ENCODE measurements at regions not wholly inside any gene's neighbourhood (a gene's known extent, or its start where the extent isn't known, plus 50 kb on each side); places are given as distances from the start of the nearest gene placed in this dataset.

DNA sequence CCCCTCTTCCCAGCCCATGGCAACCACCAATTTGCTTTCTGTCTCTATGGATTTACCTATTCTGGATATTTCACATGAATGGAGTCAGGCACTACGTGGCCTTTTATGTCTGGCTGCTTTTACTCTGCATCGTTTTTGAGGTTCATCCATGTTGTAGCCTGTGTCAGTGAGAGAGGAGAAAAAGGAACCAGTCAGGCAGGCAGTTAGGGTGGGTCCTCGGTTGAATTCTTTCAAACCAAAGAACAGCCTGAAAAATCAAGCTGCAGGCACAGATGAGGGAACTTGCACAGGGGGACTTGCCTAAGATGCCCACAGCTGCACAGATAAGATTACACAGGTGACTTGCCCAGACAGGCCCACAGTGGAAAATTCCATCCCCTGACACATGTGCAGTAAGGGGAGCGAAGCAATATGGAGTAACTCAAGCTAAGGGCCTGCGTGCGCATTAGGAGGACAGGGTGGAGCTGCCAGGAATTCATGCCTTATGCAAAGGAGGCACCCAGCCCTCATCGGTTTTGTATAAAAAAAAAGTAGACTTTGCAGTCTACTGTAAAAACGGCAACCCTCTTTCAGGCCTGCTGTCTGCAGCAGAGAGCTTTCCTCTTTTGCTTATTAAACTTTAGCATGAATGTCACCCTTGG, 152.4 kb upstream of the RFLNA start:
- no peak overlapping the region for H3K27ac Mint-ChIP-seq (ENCODE audit: unreplicated experiment)
- no peaks in the 10 kb centered on the region for H3K36me3 Mint-ChIP-seq (ENCODE audit: low read depth, unreplicated experiment)
- H3K4me1 Mint-ChIP-seq (ENCODE audit: low read depth, unreplicated experiment), result peaks cover 2% of the 10 kb centered on the region
- no peaks in the 10 kb centered on the region for H4K20me1 ChIP-seq (ENCODE audit: insufficient read depth, low read length)
- peaks cover 5% of the 10 kb centered on the region for H3K9me3 ChIP-seq (ENCODE audit: insufficient read depth, low read depth, low read length)
- peaks cover 20% of the 10 kb centered on the region for H3K9me3 Mint-ChIP-seq (ENCODE audit: unreplicated experiment)
- no peaks in the 10 kb centered on the region for H3K79me2 ChIP-seq (ENCODE audit: insufficient read depth, low read length)
- H3K4me3 ChIP-seq (ENCODE audit: insufficient read depth, low read depth, low read length), result no peak overlapping the region
- no peak overlapping the region for H2AFZ ChIP-seq (ENCODE audit: low read depth, low read length)
- peaks cover 5% of the 10 kb centered on the region for H3K27me3 Mint-ChIP-seq (ENCODE audit: low read depth, unreplicated experiment)
- H3K27ac ChIP-seq (ENCODE audit: low read depth, low read length), result no peak overlapping the region
- no peak overlapping the region for H3K4me2 ChIP-seq (ENCODE audit: low read length)
- peaks cover 3% of the 10 kb centered on the region for H3K27me3 ChIP-seq (ENCODE audit: insufficient read depth, low read length)
- FAIRE-seq (no peak), DNase-seq (ENCODE audit: low read depth) (no peak)
- TF ChIP-seq, protein P1, sequence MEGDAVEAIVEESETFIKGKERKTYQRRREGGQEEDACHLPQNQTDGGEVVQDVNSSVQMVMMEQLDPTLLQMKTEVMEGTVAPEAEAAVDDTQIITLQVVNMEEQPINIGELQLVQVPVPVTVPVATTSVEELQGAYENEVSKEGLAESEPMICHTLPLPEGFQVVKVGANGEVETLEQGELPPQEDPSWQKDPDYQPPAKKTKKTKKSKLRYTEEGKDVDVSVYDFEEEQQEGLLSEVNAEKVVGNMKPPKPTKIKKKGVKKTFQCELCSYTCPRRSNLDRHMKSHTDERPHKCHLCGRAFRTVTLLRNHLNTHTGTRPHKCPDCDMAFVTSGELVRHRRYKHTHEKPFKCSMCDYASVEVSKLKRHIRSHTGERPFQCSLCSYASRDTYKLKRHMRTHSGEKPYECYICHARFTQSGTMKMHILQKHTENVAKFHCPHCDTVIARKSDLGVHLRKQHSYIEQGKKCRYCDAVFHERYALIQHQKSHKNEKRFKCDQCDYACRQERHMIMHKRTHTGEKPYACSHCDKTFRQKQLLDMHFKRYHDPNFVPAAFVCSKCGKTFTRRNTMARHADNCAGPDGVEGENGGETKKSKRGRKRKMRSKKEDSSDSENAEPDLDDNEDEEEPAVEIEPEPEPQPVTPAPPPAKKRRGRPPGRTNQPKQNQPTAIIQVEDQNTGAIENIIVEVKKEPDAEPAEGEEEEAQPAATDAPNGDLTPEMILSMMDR (IDR thresholded peaks at IDR 0.05; ENCODE audit: insufficient read depth, low read depth, low read length), result no peak
- no peak for TF ChIP-seq EZH2 (IDR thresholded peaks at IDR 0.05; ENCODE audit: insufficient read depth, low read length)
- H3K4me1 ChIP-seq (ENCODE audit: insufficient read depth, low read length), result no peaks in the 10 kb centered on the region
- H3K9ac ChIP-seq (ENCODE audit: low read length), result no peak overlapping the region
- H3K36me3 ChIP-seq (ENCODE audit: insufficient read depth, low read length), result no peaks in the 10 kb centered on the region
- no peak overlapping the region for H3K4me3 Mint-ChIP-seq (ENCODE audit: unreplicated experiment)

DNA sequence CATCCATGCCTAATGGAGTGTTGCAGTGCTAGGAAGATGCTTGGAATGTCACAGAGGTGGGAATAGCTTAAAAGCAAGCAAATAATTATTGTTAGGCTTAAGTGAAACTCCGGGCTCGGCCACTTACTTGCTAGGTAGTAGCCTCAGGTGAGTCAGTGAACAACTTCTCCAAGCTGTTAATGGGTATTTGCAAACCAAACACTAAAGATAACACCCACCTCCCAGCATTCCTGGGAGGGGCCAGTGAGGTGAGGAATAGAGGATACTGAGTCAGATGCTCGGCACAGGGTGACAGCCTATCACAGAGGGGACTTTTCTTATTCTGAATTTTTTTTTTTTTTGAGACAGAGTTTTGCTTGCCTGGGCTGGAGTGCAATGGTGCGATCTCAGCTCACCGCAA, 151.2 kb upstream of the RFLNA start:
- Histone ChIP-seq H3K4me2 (ENCODE audit: low read length) (no peak overlapping the region), H3K27ac (ENCODE audit: low read depth, low read length) (no peak overlapping the region), H3K9ac (ENCODE audit: low read length) (no peak overlapping the region), H3K9me3 (ENCODE audit: insufficient read depth, low read depth, low read length) (peaks cover 8% of the 10 kb centered on the region), H3K4me1 (ENCODE audit: insufficient read depth, low read length) (no peaks in the 10 kb centered on the region), H3K36me3 (ENCODE audit: insufficient read depth, low read length) (no peaks in the 10 kb centered on the region), H3K79me2 (ENCODE audit: insufficient read depth, low read length) (no peaks in the 10 kb centered on the region), H3K27me3 (ENCODE audit: insufficient read depth, low read length) (peaks cover 7% of the 10 kb centered on the region), H2AFZ (ENCODE audit: low read depth, low read length) (no peak overlapping the region), H4K20me1 (ENCODE audit: insufficient read depth, low read length) (no peaks in the 10 kb centered on the region), H3K4me3 (ENCODE audit: insufficient read depth, low read depth, low read length) (no peak overlapping the region)
- DNase-seq (ENCODE audit: low read depth) (no peak), FAIRE-seq (no peak)
- no peaks in the 10 kb centered on the region for H3K36me3 Mint-ChIP-seq (ENCODE audit: low read depth, unreplicated experiment)
- peaks cover 2% of the 10 kb centered on the region for H3K4me1 Mint-ChIP-seq (ENCODE audit: low read depth, unreplicated experiment)
- H3K27ac Mint-ChIP-seq (ENCODE audit: unreplicated experiment), result no peak overlapping the region
- TF ChIP-seq EZH2 (IDR thresholded peaks at IDR 0.05; ENCODE audit: insufficient read depth, low read length), result no peak
- TF ChIP-seq, protein P1 (IDR thresholded peaks at IDR 0.05; ENCODE audit: insufficient read depth, low read depth, low read length), result no peak
- peaks cover 20% of the 10 kb centered on the region for H3K9me3 Mint-ChIP-seq (ENCODE audit: unreplicated experiment)
- H3K27me3 Mint-ChIP-seq (ENCODE audit: low read depth, unreplicated experiment), result peaks cover 10% of the 10 kb centered on the region
- no peak overlapping the region for H3K4me3 Mint-ChIP-seq (ENCODE audit: unreplicated experiment)

DNA sequence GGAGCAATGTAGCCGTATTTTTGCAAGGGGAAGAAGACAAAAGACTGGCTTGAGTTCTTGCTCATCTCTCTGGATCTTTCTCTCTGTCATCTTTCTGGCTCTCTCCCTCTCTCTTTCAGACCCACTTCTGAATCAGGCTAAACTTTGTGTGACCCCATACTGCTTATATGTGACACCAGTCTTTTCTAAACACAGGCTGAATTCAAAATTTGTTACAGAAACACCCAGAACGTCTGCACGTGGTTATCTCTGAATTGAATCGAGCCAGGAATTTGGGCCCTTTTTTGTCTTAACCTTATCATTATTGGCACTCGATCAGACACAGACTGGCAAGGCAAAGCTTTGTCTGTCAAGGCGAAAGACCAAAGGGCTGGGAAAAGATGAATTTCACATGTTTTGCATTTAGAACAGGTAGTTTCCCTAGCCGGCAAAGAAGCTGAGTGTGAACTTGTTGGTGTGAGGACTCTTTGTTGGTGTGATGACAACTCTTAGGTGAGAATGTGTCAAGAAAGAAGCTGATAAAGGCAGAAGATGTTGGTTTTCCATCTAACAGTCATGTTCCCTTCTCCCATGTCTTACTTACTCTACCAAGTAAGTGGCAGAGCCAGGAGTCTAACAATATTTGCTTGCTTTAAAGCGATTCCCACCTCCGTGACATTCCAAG, 150.2 kb upstream of the RFLNA start:
- no peak overlapping the region for H3K4me3 ChIP-seq (ENCODE audit: insufficient read depth, low read depth, low read length)
- peaks cover 1% of the 10 kb centered on the region for H3K36me3 Mint-ChIP-seq (ENCODE audit: low read depth, unreplicated experiment)
- no peaks in the 10 kb centered on the region for H3K4me1 ChIP-seq (ENCODE audit: insufficient read depth, low read length)
- peaks cover 6% of the 10 kb centered on the region for H3K27me3 ChIP-seq (ENCODE audit: insufficient read depth, low read length)
- peaks cover 19% of the 10 kb centered on the region for H3K9me3 Mint-ChIP-seq (ENCODE audit: unreplicated experiment)
- no peak overlapping the region for H3K27ac Mint-ChIP-seq (ENCODE audit: unreplicated experiment)
- H3K4me1 Mint-ChIP-seq (ENCODE audit: low read depth, unreplicated experiment), result peaks cover 2% of the 10 kb centered on the region
- no peaks in the 10 kb centered on the region for H4K20me1 ChIP-seq (ENCODE audit: insufficient read depth, low read length)
- peaks cover 8% of the 10 kb centered on the region for H3K9me3 ChIP-seq (ENCODE audit: insufficient read depth, low read depth, low read length)
- FAIRE-seq (no peak), DNase-seq (ENCODE audit: low read depth) (no peak)
- no peak overlapping the region for H3K4me3 Mint-ChIP-seq (ENCODE audit: unreplicated experiment)
- H3K4me2 ChIP-seq (ENCODE audit: low read length), result no peak overlapping the region
- TF ChIP-seq, protein P1 (IDR thresholded peaks at IDR 0.05; ENCODE audit: insufficient read depth, low read depth, low read length), result no peak
- TF ChIP-seq EZH2 (IDR thresholded peaks at IDR 0.05; ENCODE audit: insufficient read depth, low read length), result no peak
- H3K27ac ChIP-seq (ENCODE audit: low read depth, low read length), result no peak overlapping the region
- no peaks in the 10 kb centered on the region for H3K36me3 ChIP-seq (ENCODE audit: insufficient read depth, low read length)
- H3K9ac ChIP-seq (ENCODE audit: low read length), result no peak overlapping the region
- no peaks in the 10 kb centered on the region for H3K79me2 ChIP-seq (ENCODE audit: insufficient read depth, low read length)
- peaks cover 14% of the 10 kb centered on the region for H3K27me3 Mint-ChIP-seq (ENCODE audit: low read depth, unreplicated experiment)
- H2AFZ ChIP-seq (ENCODE audit: low read depth, low read length), result no peak overlapping the region
